OCI-LY1 (cell line): ENCODE measurements at regions not wholly inside any gene's neighbourhood (a gene's known extent, or its start where the extent isn't known, plus 50 kb on each side); places are given as distances from the start of the nearest gene placed in this dataset.

Experiments used
- EZH2 ChIP-seq: fragments of 200-600 bp; sonication (generic), shearing (Covaris generic); IDR thresholded peaks from 2 replicates; pipeline ENCODE4 v1.8.0; 2017; ENCODE audit warnings: borderline replicate concordance, mixed run types, mild to moderate bottlenecking, antibody characterized with exemption, low read length, moderate library complexity, mixed read lengths
- TF ChIP-seq, protein P1 (sequence below): fragments of 200-600 bp; sonication (generic), shearing (Covaris generic); IDR thresholded peaks from 2 replicates; pipeline ENCODE4 v1.5.1; 2017; ENCODE audit warnings: mild to moderate bottlenecking, antibody characterized with exemption, low read length, moderate library complexity, mixed read lengths

DNA sequence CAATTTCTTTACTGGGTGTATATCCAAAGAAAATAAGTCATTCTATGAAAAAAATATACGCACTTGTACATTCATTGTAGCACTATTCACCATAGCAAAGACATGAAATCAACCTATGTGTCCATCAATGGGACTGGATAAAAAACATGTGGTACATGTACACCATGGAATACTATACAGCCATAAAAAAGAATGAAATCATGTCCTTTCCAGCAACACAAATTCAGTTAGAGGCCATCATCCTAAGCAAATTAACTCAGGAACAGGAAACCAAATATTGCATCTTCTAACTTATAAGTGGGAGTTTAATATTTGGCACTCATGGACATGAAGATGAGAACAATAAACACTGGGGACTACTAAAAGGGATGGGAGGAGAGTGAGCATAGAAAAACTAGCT lies 325.7 kb downstream of the TGFB2 start:
- TF ChIP-seq, protein P1, sequence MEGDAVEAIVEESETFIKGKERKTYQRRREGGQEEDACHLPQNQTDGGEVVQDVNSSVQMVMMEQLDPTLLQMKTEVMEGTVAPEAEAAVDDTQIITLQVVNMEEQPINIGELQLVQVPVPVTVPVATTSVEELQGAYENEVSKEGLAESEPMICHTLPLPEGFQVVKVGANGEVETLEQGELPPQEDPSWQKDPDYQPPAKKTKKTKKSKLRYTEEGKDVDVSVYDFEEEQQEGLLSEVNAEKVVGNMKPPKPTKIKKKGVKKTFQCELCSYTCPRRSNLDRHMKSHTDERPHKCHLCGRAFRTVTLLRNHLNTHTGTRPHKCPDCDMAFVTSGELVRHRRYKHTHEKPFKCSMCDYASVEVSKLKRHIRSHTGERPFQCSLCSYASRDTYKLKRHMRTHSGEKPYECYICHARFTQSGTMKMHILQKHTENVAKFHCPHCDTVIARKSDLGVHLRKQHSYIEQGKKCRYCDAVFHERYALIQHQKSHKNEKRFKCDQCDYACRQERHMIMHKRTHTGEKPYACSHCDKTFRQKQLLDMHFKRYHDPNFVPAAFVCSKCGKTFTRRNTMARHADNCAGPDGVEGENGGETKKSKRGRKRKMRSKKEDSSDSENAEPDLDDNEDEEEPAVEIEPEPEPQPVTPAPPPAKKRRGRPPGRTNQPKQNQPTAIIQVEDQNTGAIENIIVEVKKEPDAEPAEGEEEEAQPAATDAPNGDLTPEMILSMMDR = no peak
- no peak for TF ChIP-seq EZH2
